ENCODE measurements at regions not wholly inside any gene's neighbourhood (a gene's known extent, or its start where the extent isn't known, plus 50 kb on each side); places are given as distances from the start of the nearest gene placed in this dataset.

GRCh38 chr3:147089286-147089685, 317.1 kb downstream of the ZIC4 start:
- TF ChIP-seq, protein P1, sequence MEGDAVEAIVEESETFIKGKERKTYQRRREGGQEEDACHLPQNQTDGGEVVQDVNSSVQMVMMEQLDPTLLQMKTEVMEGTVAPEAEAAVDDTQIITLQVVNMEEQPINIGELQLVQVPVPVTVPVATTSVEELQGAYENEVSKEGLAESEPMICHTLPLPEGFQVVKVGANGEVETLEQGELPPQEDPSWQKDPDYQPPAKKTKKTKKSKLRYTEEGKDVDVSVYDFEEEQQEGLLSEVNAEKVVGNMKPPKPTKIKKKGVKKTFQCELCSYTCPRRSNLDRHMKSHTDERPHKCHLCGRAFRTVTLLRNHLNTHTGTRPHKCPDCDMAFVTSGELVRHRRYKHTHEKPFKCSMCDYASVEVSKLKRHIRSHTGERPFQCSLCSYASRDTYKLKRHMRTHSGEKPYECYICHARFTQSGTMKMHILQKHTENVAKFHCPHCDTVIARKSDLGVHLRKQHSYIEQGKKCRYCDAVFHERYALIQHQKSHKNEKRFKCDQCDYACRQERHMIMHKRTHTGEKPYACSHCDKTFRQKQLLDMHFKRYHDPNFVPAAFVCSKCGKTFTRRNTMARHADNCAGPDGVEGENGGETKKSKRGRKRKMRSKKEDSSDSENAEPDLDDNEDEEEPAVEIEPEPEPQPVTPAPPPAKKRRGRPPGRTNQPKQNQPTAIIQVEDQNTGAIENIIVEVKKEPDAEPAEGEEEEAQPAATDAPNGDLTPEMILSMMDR (IDR thresholded peaks at IDR 0.05): no peak
- TF ChIP-seq POLR2A (IDR thresholded peaks at IDR 0.05): no peak

All from right lobe of liver (tissue), 4 donors.